ENCODE measurements at regions not wholly inside any gene's neighbourhood (a gene's known extent, or its start where the extent isn't known, plus 50 kb on each side); places are given as distances from the start of the nearest gene placed in this dataset.

DNA sequence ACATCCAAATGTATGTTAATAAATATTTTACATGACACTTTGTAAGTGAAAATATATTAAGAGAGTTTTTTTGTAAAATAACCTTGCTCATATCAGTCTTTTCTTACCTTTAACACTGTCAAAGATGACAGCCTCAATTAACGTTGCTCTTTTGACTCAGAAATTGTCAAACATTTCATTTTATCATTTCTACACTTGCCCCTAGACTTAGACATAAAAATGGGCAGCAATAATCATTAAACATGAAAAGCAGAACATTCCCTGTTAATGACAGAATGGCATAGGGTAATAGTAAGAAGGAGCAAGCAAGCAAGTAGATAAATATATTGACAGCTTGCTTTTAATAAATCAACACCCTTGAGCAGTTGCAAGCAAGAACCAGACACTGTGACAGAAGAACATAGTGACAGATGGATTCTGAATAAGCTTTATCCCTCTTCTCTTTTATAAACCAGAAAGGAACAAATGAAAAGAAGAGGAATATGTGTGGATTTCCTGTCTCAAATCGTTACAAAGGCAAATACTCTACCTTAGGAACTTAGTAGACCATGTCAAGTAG is 796.0 kb upstream of the CHD1 start:
- no peak for DNase-seq (ENCODE audit: low read depth)

DNA sequence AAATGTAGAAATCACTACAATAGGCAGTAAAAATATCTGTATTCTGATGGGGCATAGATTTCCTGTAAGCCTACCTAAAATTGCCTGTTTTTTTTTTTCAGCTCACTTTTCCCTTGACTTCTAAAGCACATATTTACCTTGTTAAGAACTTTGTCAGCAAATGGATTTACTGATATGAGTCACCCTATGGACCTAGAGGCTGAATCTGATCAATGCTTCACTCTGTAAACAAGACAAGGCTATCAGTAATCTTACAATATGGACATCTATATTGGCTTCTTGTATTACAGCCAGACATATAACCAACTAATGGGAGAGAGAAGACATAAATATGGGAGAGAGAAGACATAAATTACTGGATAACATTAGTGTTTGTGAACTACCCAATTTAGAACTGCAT is 792.7 kb upstream of the CHD1 start:
- DNase-seq (ENCODE audit: low read depth) = no peak

DNA sequence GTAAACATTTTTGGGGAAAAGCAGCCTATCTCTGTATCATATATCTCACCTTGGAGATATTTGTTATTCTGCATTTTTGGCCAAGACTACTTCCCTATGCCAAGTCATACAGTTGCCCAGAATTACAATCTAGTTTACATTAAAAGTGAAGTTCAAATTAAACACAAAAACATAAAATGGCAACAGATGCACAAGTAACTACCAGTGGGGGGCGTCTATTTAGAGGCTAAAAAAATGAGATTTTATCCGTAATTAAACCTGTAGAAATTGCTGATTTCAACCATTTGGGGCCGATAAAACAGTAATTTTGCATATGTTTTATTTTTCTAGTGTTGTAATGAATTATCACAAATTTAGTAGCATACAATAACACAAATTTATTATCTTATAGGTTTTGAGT is 787.1 kb upstream of the CHD1 start:
- no peak for DNase-seq (ENCODE audit: low read depth)

DNA sequence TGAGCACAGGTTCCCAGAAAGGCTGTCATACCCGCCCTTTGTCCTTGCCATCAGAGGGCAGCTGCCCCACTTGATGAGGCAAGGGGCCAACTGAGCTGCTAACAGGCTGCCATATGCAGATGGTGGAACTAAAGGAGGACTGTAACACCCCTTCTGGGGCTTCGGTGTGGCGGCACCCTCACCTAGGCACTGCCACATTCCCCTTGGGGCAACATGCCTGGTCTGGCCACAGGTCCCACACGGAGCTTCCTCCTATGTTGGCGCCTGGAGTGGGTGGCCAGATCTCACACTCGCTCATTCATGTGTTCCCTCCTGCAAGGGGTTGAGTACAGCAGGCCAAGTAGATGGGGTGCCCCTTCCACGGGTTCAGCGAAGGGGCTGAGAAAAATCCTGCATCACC is 777.4 kb upstream of the CHD1 start:
- DNase-seq (ENCODE audit: low read depth) = no peak

DNA sequence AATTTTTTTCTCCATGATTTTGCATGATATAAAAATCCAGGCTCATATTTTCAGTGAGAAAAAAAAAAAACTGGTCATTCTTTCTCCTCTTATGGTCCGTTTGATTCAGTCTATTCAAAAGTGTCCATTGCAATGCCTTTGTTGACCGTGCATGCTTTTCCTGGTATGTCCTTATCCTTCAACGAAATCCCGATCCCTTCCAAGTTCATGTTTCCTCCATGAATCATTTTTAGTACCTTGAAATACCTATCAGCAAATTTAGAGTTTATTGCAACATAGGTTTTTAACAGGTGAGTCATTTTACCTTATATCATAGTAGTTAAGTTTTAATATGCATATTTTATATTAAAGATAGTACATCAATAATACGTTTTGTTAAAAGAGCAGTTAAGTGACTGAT is 773.8 kb upstream of the CHD1 start:
- no peak for DNase-seq (ENCODE audit: low read depth)

DNA sequence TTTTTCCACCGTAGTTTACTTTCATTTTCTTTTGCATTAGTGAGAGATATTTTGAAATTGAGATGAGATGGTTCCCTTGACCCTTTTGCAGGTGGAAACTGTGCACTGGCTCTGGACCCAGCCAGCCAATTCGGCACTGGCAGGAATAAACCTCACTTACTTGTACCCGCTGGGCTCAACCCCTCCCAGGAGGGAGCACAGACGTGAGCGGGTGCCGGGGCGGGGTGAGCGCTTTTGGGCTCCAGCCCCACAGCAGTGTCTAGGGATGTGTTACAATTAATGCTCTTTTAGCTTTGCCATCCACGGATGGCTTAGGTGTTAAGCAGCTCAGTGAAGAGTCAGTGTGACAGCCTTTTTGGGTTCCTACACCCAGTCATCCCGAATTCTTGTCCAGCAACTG is 766.1 kb upstream of the CHD1 start:
- no peak for DNase-seq (ENCODE audit: low read depth)

DNA sequence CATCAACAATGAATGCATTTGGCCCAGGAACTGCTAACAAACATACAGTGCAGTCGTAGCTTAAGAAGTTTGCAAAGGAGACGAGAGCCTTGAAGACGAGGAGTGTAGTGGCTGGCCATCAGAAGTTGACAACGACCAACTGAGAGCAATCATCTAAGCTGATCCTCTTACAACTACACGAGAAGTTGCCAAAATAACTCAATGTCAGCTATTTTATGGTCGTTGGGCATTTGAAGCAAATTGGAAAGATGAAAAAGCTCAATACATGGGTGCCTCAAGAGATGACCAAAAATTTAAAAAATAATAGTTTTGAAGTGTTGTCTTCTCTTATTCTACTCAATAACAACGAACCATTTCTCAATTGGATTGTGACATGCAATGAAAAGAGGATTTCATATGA is 757.7 kb upstream of the CHD1 start:
- no peak for DNase-seq (ENCODE audit: low read depth)

DNA sequence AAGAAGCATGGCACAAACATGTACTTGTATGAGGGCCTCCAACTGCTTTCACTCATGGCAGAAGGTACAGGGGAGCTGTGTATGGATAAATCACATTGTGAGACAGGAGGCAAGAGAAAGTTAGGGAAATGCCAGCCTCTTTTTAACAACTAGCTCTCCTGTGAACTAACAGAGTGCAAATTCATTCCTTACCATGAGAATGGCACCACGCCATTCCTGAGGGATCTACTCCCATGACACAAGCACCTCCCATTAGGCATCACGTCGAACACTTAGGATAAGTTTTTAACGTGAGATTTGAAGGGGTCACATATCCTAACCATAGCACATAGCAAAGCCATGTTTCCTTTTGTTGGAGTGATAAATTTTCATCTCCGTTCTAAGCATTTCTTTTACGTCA is 747.2 kb upstream of the CHD1 start:
- no peak for DNase-seq (ENCODE audit: low read depth)

DNA sequence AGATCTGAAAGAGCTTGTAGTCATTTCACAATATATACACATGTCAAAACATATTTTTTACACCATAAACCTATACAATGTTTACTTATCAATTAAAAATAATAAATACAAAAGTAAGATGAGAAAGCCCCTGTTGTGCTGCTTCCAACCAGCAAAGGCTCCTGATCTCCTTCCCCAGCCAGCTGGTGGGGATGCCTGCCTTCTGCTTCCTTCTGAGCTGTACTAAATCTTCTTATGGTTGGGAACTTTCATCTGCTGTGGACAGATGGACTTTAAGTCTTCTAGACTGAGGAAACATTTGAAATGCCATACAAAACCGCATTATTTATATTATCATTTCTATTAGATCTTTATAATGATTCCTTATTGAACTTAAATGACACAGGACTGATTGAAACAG is 745.3 kb upstream of the CHD1 start:
- no peak for DNase-seq (ENCODE audit: low read depth)

DNA sequence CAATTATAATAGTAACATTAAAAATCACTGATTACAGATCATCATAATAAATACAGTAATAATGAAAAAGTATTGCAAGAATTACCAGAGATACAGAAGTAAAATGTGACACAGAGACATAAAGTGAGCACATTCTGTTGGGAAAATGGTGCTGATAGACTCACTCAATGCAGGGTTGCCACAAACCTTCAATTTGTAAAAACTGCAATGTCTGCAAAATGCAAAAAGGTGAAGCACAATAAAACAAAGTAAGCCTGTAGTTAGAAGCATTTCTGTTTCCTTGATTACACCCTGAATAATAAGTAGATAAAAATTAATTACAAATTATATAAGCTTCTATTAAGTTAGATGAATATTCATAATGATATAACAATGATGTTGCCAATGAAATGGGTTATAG is 736.2 kb upstream of the CHD1 start:
- no peak for DNase-seq (ENCODE audit: low read depth)

DNA sequence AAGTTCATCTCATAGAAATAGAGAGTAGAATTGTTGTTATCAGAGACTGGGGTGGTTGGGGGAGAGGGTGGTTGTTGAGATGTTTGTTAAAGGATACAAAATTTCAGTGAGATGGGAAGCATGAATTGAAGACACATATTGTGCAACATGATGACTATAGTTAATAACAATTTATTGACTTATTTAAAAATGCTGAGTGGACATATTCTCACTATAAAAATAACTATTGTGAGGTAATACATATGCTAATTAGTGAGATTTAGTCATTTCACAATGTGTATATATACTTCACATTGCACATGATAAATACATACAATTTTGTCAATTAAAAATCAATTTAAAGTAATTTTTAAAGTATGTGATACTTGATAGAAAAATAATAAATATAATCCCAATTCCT is 722.5 kb upstream of the CHD1 start:
- DNase-seq (ENCODE audit: low read depth) = no peak

DNA sequence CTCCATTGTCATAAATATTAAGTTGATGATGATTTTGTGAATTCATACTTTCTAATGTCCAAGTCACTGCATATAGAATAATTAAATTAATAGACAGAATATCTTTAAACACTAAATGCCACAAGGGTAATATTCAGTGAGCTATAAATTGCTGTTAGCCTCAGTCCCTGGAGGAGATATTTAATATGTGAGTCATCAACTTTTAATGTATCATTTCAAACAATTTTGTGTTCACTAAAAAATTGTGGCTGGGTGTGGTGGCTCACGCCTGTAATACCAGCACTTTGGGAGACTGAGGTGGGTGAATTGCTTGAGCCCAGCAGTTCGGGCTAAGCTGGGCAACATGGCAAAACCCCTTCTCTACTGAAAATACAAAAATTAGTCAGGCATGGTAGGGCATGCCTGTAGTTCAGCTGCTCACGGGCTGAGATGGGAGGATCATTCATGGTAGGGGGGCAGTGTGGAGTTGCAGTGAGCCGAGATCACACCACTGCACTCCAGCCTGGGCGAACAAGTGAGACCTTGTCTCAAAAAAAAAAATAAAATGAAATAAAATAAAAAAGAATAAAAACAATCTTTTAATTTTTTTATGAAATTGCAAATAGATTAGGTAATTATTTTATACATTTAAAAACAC is 717.3 kb upstream of the CHD1 start:
- no peak for DNase-seq (ENCODE audit: low read depth)

DNA sequence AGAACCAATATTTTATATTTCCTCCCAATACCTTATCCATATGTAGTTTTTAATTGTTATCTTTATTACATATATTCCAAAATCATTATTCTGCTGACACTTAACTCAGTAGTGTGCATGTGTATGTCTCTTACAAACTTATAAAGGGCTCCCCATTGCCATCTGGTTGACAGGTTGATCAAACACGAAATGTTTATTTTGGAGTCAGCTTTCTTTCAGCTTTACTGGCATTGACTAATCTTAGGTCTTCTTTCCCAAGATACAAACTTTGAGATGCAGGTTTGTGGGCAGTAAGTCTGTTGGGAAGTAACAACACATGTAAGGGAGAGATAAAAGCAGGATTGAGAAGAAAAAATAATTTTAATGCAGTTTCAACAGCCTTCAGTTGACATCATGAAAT is 716.0 kb upstream of the CHD1 start:
- no peak for DNase-seq (ENCODE audit: low read depth)

DNA sequence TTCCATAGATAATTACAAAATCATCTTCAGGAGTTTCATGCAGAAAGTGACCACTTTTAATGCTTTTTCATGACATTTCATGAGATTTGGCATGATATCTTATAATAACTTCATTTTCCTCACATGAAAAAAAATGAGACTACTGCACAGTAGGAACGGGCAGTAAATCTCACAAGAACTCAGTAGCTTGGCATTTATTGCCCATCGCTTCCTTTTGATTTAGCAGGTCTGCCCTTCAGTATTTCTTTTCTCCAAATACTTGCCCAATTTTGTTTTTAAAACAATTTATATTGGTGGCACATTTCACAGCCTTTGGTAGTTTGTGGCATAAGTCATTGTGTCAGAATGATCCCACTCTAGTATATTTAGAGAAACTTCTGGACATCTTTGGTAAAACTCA is 711.8 kb upstream of the CHD1 start:
- DNase-seq (ENCODE audit: low read depth) = no peak

DNA sequence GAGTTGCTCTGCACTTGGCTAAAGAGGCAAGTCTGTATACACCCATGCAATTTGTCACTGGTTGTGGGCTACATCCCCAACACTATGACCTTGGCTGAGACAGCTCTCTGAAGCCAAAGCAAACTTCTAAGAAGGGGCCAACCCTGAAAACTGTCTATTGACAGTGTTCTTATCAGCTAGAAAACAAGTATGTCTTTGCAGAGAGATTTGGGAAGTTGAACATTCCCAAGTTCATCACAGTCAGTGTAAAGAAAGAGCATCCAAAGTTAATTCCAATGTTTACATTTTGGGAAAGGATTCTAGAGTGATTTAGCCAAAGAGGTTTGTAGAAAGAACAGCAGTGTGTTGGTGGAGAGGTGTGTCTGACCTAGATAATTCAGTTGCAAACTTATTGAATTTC is 711.1 kb upstream of the CHD1 start:
- DNase-seq (ENCODE audit: low read depth) = no peak

DNA sequence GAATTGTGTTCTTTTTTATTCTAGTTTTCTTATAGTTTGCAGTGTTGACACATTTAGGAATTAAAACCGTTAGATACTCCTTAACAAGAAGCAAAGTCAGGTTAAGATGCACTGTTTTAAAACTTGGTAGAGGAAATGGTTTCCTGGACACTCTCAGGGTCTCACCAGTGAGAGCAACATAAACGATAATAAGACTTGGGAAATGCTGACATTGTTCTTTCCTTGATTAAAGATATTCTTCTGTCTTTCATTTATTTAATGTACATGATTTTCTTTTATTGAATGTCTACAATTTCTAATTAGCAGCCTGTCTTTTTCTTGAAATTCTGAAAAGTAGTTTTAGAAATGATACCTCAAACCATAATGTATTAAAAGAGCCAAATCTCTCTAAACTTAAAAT is 707.9 kb upstream of the CHD1 start:
- DNase-seq (ENCODE audit: low read depth) = no peak

DNA sequence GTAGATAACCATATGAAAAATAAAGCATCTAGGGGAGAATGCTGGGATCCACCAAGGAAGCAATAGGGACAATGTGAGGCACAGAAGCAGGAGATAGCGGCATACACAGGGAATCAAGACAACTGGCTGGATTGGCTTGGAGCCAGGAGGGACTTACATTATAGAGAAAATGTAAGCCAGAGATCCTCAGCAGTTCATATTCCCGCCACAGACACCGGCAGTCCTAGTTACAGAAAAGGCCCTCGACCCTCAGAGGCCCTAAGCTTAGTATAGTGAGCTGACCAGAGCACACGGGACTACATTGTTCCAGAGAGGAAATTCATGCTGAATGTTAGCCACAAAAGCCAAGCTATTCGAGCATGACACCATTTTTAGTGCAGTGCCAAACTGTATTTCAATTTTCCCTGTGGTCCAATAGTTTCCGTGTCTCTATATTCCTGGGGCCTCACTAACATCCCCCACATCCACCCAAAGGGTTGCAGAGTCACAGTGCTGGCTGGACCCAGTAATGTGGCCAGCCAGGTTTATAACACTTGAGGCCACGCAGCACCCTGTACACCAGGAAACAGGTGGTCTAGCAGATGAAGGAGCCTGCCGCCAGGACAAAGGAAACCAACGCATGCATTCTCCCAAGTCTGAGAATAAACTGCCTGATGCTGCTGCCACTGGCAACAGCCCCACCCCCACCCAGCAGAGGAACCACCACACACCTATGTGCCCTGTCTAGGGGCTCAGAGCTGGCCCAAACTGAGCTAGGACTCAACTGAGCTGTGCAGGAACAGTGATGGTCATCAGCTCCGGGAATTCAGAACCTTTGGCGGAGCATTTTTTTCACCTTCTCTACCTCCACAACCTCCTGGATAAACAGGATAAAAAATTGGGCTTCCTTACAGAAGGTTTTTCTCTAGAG is 693.2 kb upstream of the CHD1 start:
- DNase-seq (ENCODE audit: low read depth) = no peak

DNA sequence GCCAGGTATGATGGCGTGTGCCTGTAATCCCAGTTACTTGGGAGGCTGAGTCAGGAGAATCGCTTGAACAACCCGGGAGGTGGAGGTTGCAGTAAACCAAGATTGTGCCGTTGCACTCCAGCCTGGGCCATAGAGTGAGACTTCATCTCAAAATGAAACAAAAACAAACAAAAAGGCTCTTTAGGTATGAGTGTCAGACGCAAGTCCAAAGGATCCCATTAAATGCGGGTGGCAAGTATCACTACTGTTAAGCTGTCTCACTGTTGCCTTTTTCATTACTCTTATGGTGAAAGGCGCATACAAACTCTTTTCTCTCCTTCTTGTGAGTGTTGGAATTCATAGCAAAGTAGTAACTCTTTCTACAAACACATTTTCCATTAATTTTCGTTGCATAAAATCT is 688.5 kb upstream of the CHD1 start:
- no peak for DNase-seq (ENCODE audit: low read depth)

DNA sequence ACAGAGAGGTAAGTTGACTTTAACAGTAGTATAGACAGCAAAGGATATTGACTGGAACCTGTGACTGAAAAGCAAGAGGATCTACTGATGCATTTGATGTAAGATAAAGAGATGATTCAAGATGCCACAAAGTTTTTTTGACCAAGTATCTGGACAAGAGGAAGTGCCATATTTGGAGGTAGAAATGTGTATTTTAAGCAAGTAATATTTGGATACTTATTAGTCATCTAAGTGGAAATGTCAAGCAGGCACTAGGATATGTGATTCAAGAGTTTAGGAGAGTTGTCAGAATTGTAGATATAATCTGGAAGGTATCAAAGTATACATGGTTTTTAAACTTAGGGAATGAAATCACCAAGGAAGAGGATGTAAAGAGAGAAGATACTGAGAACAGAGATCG is 686.1 kb upstream of the CHD1 start:
- no peak for DNase-seq (ENCODE audit: low read depth)

DNA sequence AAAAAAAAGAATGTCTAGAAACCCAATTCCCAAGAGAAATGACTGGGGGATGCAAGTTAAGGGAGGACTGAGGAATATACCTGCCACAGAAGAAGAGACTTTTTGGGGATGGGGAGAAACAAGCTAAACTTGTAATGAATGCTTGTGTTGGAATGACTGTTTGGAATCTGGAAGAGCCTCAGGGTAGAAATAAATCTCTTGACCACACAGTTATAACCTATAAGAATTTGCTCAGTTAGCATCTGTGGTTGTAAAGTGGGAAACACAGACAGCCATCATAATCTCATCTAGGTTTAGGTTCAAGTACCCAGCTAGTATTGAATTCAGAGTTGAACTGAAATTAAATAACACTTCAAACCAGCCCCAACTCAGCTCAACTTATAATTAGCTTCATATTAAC is 678.3 kb upstream of the CHD1 start:
- no peak for DNase-seq (ENCODE audit: low read depth)

DNA sequence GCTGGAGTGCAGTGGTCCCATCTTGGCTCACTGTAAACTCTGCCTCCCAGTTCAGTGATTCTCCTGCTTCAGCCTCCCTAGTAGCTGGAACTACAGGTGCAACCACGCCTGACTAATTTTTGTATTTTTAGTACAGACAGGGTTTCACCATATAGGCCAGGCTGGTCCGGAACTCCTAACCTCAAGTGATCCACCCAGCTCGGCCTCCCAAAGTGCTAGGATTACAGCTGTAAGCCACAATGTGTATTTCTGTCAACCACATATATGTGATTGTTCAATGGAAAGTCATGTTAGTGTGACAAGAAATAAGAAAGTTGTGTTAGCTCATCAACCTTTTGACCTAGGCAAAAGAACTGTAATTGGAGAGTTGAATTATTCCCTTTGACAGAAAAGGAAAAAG is 677.1 kb upstream of the CHD1 start:
- no peak for DNase-seq (ENCODE audit: low read depth)

DNA sequence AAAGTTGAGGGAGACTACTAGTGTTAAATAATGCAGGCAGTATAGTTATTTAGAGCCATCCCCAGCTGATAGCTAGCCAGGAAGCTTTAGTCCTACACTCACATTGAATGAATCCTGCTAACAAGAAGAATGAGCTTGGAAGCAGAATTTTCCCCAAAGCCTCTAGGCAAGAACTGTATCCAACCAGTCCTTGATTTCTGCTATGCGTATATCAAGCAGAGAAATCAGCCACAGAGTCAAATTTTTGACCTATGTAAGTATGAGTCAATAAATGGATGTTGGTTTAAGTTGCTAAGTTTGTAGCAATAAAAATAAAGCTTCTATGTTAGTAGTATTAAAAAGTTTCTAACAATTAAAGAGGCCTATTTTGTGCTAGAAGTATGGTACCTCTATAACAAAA is 672.1 kb upstream of the CHD1 start:
- no peak for DNase-seq (ENCODE audit: low read depth)

DNA sequence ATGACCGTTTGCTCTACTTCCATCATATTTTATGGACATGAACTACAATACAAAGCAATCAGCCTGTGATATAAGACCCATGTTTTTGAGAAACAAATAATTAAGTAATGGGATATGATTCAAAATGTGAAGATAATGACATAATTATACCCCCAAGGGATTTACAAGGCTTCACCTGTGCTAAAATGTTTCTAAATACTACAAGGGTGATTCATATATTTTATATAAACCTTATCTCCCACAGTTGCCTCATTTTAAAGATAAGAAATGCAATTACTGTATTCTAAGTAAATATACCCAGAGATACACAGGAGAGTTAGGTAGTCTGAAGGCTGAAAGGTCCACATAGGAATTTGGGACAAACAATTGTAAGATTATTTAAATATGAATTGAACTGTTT is 662.0 kb upstream of the CHD1 start:
- DNase-seq (ENCODE audit: low read depth) = no peak

DNA sequence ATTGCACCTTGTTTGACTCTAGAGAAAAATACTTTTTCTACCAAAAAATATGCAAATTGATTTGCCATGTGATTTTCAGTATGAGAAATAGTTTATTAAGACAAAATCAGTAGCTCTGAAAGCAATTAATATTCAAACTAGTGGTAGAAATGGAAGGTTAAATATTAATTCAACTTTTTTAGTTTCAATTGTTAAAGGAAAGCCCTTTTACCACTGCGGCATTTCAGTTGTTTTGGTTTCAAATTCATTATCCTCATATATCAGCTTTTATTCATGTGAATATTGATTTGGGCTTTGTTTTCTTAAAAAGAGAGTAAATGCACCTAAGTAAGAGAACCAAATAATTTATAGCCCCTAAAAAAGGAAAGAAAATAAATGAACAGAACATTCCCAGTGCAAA is 660.6 kb upstream of the CHD1 start:
- DNase-seq (ENCODE audit: low read depth) = no peak

Measured in fibroblast of the conjunctiva (primary cell).